ENCODE measurements at regions not wholly inside any gene's neighbourhood (a gene's known extent, or its start where the extent isn't known, plus 50 kb on each side); places are given as distances from the start of the nearest gene placed in this dataset.
A peak's percentile ranks its signal among the peaks of the same experiment; 100 is the strongest.

DNA sequence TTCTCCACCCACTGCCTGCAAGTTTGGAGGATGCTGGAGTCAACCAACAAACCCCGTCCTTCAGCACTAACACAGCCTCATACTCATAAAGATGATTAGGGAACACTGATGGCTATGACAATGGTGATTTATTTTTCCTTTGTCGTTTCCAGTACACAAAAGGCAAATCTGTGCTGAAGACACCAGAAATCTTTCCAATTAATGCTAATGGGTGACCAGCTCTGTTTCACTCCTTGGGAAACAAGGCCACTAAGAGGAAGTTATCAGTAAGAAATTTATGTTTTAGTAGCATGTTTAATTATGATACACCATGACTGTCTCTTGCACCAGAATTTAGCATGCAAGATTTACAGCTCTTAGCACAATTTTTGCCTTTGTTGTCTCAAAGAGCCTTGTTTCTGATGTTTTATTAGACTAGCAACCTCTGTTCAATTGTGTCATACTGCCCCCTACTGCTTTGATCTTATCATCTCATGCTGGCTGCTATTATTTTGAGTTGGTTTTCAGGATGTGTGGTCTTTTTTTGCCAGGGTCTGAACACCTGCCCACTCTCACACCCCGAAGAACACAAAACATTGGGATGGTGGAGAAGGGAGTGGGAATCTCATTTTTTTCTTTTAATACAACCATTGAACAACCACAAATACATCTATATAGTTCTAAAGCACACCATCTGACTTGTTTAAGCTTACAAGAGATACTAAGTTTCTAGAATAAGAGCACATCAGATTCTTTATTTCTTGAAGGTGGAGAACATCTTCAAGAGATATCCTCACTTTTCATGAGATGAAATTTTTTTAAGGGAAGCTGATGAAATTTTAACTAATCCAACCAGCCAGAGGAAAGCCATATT, 160.9 kb downstream of the SPTSSA start:
- Histone ChIP-seq H3K4me2 (no peak overlapping the region), H3K27me3 (ENCODE audit: insufficient read depth, low read depth) (no peaks in the 10 kb centered on the region), H3K4me1 (ENCODE audit: low read depth, poor library complexity, severe bottlenecking) (no peaks in the 10 kb centered on the region), H3K9ac (no peak overlapping the region), H3K27ac (no peak overlapping the region), H4K20me1 (ENCODE audit: insufficient read depth) (no peaks in the 10 kb centered on the region), H2AFZ (ENCODE audit: low read depth) (no peak overlapping the region), H3K79me2 (ENCODE audit: insufficient read depth, low read depth) (no peaks in the 10 kb centered on the region), H3K36me3 (ENCODE audit: insufficient read depth) (no peaks in the 10 kb centered on the region), H3K4me3 (IDR thresholded peaks at IDR 0.05; ENCODE audit: insufficient read depth, low read depth, low read length) (no peak overlapping the region)
- peak; percentile 74 for TF ChIP-seq CTCF (conservative IDR thresholded peaks at IDR 0.05; ENCODE audit: low read depth, low read length)

DNA sequence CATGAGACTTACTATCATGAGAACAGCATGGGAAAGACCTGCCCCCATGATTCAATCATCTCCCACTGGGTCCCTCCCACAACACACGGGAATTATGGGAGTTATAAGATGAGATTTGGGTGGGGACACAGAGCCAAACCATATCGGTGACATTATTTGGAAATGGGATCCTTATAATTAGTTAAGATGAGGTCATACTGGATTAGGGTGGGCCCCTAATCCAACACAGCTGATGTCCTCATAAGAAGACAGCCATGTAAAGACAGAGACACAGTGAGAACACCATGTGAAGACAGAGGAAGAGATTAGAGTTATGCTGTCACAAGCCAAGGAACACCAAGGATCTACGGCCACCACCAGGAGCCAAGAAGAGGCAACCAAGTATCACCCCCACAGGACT, 161.7 kb downstream of the SPTSSA start:
- TF ChIP-seq CTCF (conservative IDR thresholded peaks at IDR 0.05; ENCODE audit: low read depth, low read length): no peak
- Histone ChIP-seq H3K4me3 (IDR thresholded peaks at IDR 0.05; ENCODE audit: insufficient read depth, low read depth, low read length) (no peak overlapping the region), H3K4me1 (ENCODE audit: low read depth, poor library complexity, severe bottlenecking) (no peaks in the 10 kb centered on the region), H4K20me1 (ENCODE audit: insufficient read depth) (no peaks in the 10 kb centered on the region), H3K9ac (no peak overlapping the region), H3K79me2 (ENCODE audit: insufficient read depth, low read depth) (no peaks in the 10 kb centered on the region), H3K27me3 (ENCODE audit: insufficient read depth, low read depth) (no peaks in the 10 kb centered on the region), H3K4me2 (no peak overlapping the region), H3K36me3 (ENCODE audit: insufficient read depth) (no peaks in the 10 kb centered on the region), H2AFZ (ENCODE audit: low read depth) (no peak overlapping the region), H3K27ac (no peak overlapping the region)

- no peak overlapping the region for H3K4me2 ChIP-seq
- no peak overlapping the region for H3K4me3 ChIP-seq (IDR thresholded peaks at IDR 0.05; ENCODE audit: insufficient read depth, low read depth, low read length)
- H3K79me2 ChIP-seq (ENCODE audit: insufficient read depth, low read depth): no peaks in the 10 kb centered on the region
- H3K36me3 ChIP-seq (ENCODE audit: insufficient read depth): no peaks in the 10 kb centered on the region
- H3K4me1 ChIP-seq (ENCODE audit: low read depth, poor library complexity, severe bottlenecking): no peaks in the 10 kb centered on the region
- H2AFZ ChIP-seq (ENCODE audit: low read depth): no peak overlapping the region
- no peak overlapping the region for H3K9ac ChIP-seq
- H4K20me1 ChIP-seq (ENCODE audit: insufficient read depth): no peaks in the 10 kb centered on the region
- TF ChIP-seq CTCF (conservative IDR thresholded peaks at IDR 0.05; ENCODE audit: low read depth, low read length): no peak
- H3K27me3 ChIP-seq (ENCODE audit: insufficient read depth, low read depth): no peaks in the 10 kb centered on the region
- H3K27ac ChIP-seq: no peak overlapping the region
Observed at GRCh38 chr14:34299360-34299759, 162.7 kb downstream of the SPTSSA start.

GRCh38 chr14:34297786-34298520, 164.1 kb downstream of the SPTSSA start:
- Histone ChIP-seq H3K27ac (no peak overlapping the region), H3K9ac (no peak overlapping the region), H4K20me1 (ENCODE audit: insufficient read depth) (no peaks in the 10 kb centered on the region), H2AFZ (ENCODE audit: low read depth) (no peak overlapping the region), H3K4me1 (ENCODE audit: low read depth, poor library complexity, severe bottlenecking) (no peaks in the 10 kb centered on the region), H3K27me3 (ENCODE audit: insufficient read depth, low read depth) (no peaks in the 10 kb centered on the region), H3K79me2 (ENCODE audit: insufficient read depth, low read depth) (no peaks in the 10 kb centered on the region), H3K4me2 (no peak overlapping the region), H3K36me3 (ENCODE audit: insufficient read depth) (no peaks in the 10 kb centered on the region), H3K4me3 (IDR thresholded peaks at IDR 0.05; ENCODE audit: insufficient read depth, low read depth, low read length) (no peak overlapping the region)
- TF ChIP-seq CTCF (conservative IDR thresholded peaks at IDR 0.05; ENCODE audit: low read depth, low read length): no peak

Measured in KMS-11 (cell line).